Sigmoid colon (tissue), 4 donors: ENCODE measurements at regions not wholly inside any gene's neighbourhood (a gene's known extent, or its start where the extent isn't known, plus 50 kb on each side); places are given as distances from the start of the nearest gene placed in this dataset.
"Not testable (repeated sequence)": the region's sequence is repeated elsewhere in the genome, so short reads cannot be mapped to it uniquely, and the experiment has no call there.

Experiments
- CTCF ChIP-seq, 4 experiments: fragments of 450-650 bp in 3 of 4; fragments of 200-600 bp in 1 of 4; IDR thresholded peaks; one replicate each; pipeline ENCODE4 v1.5.1; 2016 to 2019; ENCODE audit warnings: antibody characterized with exemption in 4 of 4, mild to moderate bottlenecking in 3 of 4, moderate library complexity in 2 of 4
- EP300 ChIP-seq, 4 donors: sonication (generic); formaldehyde crosslinking; IDR thresholded peaks; one replicate each; pipeline ENCODE4 v1.6.1; 2017; ENCODE audit warnings: antibody characterized with exemption in 4 of 4
- POLR2A ChIP-seq, 2 donors: fragments of 450-650 bp; IDR thresholded peaks; one replicate each; pipeline ENCODE4 v1.6.1; 2016; ENCODE audit warnings: antibody characterized with exemption in 2 of 2, mild to moderate bottlenecking in 2 of 2, moderate library complexity in 2 of 2
- POLR2AphosphoS5 ChIP-seq, 4 donors: sonication (generic); formaldehyde crosslinking; IDR thresholded peaks; one replicate each; pipeline ENCODE4 v1.6.1; 2017; ENCODE audit warnings: antibody characterized with exemption in 4 of 4

GRCh38 chr18:14973421-14973820 lies 225.4 kb downstream of the ANKRD30B start:
- TF ChIP-seq CTCF, POLR2A, POLR2AphosphoS5, EP300 (IDR thresholded peaks at IDR 0.05): not testable (repeated sequence)
